Tibial nerve (tissue), 4 donors: ENCODE measurements at regions not wholly inside any gene's neighbourhood (a gene's known extent, or its start where the extent isn't known, plus 50 kb on each side); places are given as distances from the start of the nearest gene placed in this dataset.

ENCODE experiments used
- DNase-seq, 2 donors: peaks; one replicate each; pipeline ENCODE4 v3.0.0-alpha.2; 2019; ENCODE audit warnings: low spot score in 2 of 2
- H3K27ac ChIP-seq, 4 donors: fragments of 200-600 bp; sonication (generic) in 3 of 4; one replicate each; pipeline ENCODE4 v1.5.1; 2017 to 2019; ENCODE audit warnings: mild to moderate bottlenecking in 1 of 4
- H3K27me3 ChIP-seq, 2 donors: fragments of 200-600 bp; sonication (generic) in 1 of 2; one replicate each; pipeline versions ENCODE4 v1.5.1 to v1.6.0; 2017 to 2019
- H3K36me3 ChIP-seq, 3 donors: fragments of 200-600 bp; sonication (generic); one replicate each; pipeline ENCODE4 v1.5.1; 2018 to 2019
- H3K4me1 ChIP-seq, 4 donors: fragments of 200-600 bp; sonication (generic) in 3 of 4; one replicate each; pipeline ENCODE4 v1.5.1; 2017 to 2019
- H3K4me3 ChIP-seq, 4 donors: fragments of 200-600 bp; sonication (generic) in 3 of 4; one replicate each; pipeline ENCODE4 v1.5.1; 2017 to 2019; ENCODE audit warnings: mild to moderate bottlenecking in 1 of 4, moderate library complexity in 1 of 4
- H3K9me3 ChIP-seq, 4 donors: fragments of 200-600 bp; sonication (generic) in 3 of 4; one replicate each; pipeline ENCODE4 v1.5.1; 2017 to 2019
- CTCF ChIP-seq, 5 experiments: fragments of 200-600 bp in 3 of 5; fragments of 450-650 bp in 2 of 5; sonication (generic) in 3 of 5; IDR thresholded peaks; one replicate each; pipeline ENCODE4 v1.5.1; 2016 to 2019; ENCODE audit warnings: antibody characterized with exemption in 5 of 5, mild to moderate bottlenecking in 3 of 5, moderate library complexity in 2 of 5
- EP300 ChIP-seq, 2 donors: sonication (generic); formaldehyde crosslinking; IDR thresholded peaks; one replicate each; pipeline ENCODE4 v1.6.1; 2017; ENCODE audit warnings: antibody characterized with exemption in 2 of 2, mild to moderate bottlenecking in 1 of 2
- POLR2A ChIP-seq, 2 donors: fragments of 450-650 bp; IDR thresholded peaks; one replicate each; pipeline ENCODE4 v1.6.1; 2017; ENCODE audit warnings: antibody characterized with exemption in 2 of 2, mild to moderate bottlenecking in 2 of 2, moderate library complexity in 2 of 2
- WGBS, 2 donors: methylation state at CpG; one replicate each; pipeline ENCODE4 v1.1.5; 2018; 5-methylcytosine and 5-hydroxymethylcytosine counted together

GRCh38 chr2:126029316-126029715 lies 626.6 kb upstream of the GYPC start:
- no peak for DNase-seq
- H3K27ac ChIP-seq, result no peak overlapping the region
- H3K4me1 ChIP-seq, result no peaks in the 10 kb centered on the region
- H3K36me3 ChIP-seq, result no peaks in the 10 kb centered on the region
- no peak for TF ChIP-seq CTCF (IDR thresholded peaks at IDR 0.05)
- TF ChIP-seq POLR2A (IDR thresholded peaks at IDR 0.05), result no peak
- no peak for TF ChIP-seq EP300 (IDR thresholded peaks at IDR 0.05)
- H3K27me3 ChIP-seq, result no peaks in the 10 kb centered on the region
- H3K4me3 ChIP-seq, result no peak overlapping the region
- no peaks in the 10 kb centered on the region for H3K9me3 ChIP-seq

GRCh38 chr2:126038861-126039260 lies 617.1 kb upstream of the GYPC start:
- no peak overlapping the region for H3K4me3 ChIP-seq
- H3K9me3 ChIP-seq, result no peaks in the 10 kb centered on the region
- 20 to 33% methylated on average over 2 of the region's 2 CpGs for WGBS, 2 donors
- H3K36me3 ChIP-seq, result no peaks in the 10 kb centered on the region
- TF ChIP-seq EP300 (IDR thresholded peaks at IDR 0.05) (no peak), CTCF (IDR thresholded peaks at IDR 0.05) (no peak), POLR2A (IDR thresholded peaks at IDR 0.05) (no peak)
- H3K27me3 ChIP-seq, result no peaks in the 10 kb centered on the region
- H3K4me1 ChIP-seq, result no peaks in the 10 kb centered on the region
- no peak for DNase-seq
- no peak overlapping the region for H3K27ac ChIP-seq

- H3K4me3 ChIP-seq, result no peak overlapping the region
- H3K4me1 ChIP-seq, result no peaks in the 10 kb centered on the region
- TF ChIP-seq POLR2A (IDR thresholded peaks at IDR 0.05) (no peak), EP300 (IDR thresholded peaks at IDR 0.05) (no peak), CTCF (IDR thresholded peaks at IDR 0.05) (no peak)
- DNase-seq, result no peak
- H3K27me3 ChIP-seq, result no peaks in the 10 kb centered on the region
- no peaks in the 10 kb centered on the region for H3K36me3 ChIP-seq
- no peaks in the 10 kb centered on the region for H3K9me3 ChIP-seq
- no peak overlapping the region for H3K27ac ChIP-seq
- WGBS, 2 donors, result 72 to 73% methylated on average over 3 of the region's 3 CpGs
Measured at GRCh38 chr2:126041391-126042047, 614.4 kb upstream of the GYPC start.

GRCh38 chr2:126042089-126042488 lies 613.9 kb upstream of the GYPC start:
- no peak for TF ChIP-seq EP300 (IDR thresholded peaks at IDR 0.05)
- TF ChIP-seq POLR2A (IDR thresholded peaks at IDR 0.05), result no peak
- no peak for TF ChIP-seq CTCF (IDR thresholded peaks at IDR 0.05)
- no peak for DNase-seq
- no peak overlapping the region for H3K27ac ChIP-seq

GRCh38 chr2:126048719-126049118 lies 607.2 kb upstream of the GYPC start:
- DNase-seq, result no peak
- H3K4me3 ChIP-seq, result no peak overlapping the region
- no peaks in the 10 kb centered on the region for H3K4me1 ChIP-seq
- peaks cover 0 to 15% (median 0%) of the 10 kb centered on the region in 4 donors for H3K9me3 ChIP-seq
- H3K36me3 ChIP-seq, result no peaks in the 10 kb centered on the region
- TF ChIP-seq POLR2A (IDR thresholded peaks at IDR 0.05), result no peak
- TF ChIP-seq EP300 (IDR thresholded peaks at IDR 0.05), result no peak
- TF ChIP-seq CTCF (IDR thresholded peaks at IDR 0.05), result no peak
- H3K27me3 ChIP-seq, result no peaks in the 10 kb centered on the region
- no peak overlapping the region for H3K27ac ChIP-seq

More at GRCh38 chr2:126042089-126042488, 613.9 kb upstream of the GYPC start:
- Histone ChIP-seq H3K27me3 (no peaks in the 10 kb centered on the region), H3K4me1 (no peaks in the 10 kb centered on the region), H3K36me3 (no peaks in the 10 kb centered on the region), H3K4me3 (no peak overlapping the region), H3K9me3 (no peaks in the 10 kb centered on the region)
